BJ (cell line): ENCODE measurements at regions not wholly inside any gene's neighbourhood (a gene's known extent, or its start where the extent isn't known, plus 50 kb on each side); places are given as distances from the start of the nearest gene placed in this dataset.

Source experiments
- CTCF ChIA-PET: fragments of 350-600 bp; formaldehyde crosslinking; extraction: SDS; loops from one replicate; lab custom pipeline; 2021; ENCODE audit warnings: antibody characterized with exemption, inconsistent platforms; lab: Yijun Ruan, JAX
- POLR2A ChIA-PET: fragments of 300-600 bp; sonication (Branson Sonifier 250); formaldehyde crosslinking; extraction: SDS; loops from one replicate; lab custom pipeline; 2021; ENCODE audit warnings: antibody characterized with exemption; lab: Charles Lee
- DNase-seq: peaks from one replicate; pipeline ENCODE4 v3.0.0-alpha.2; 2011; ENCODE audit warnings: low read depth
- H3K27me3 ChIP-seq: 2 replicates; pipeline ENCODE4 v1.6.0; 2011; ENCODE audit warnings: low read length; ENCODE audit not compliant: control insufficient read depth, insufficient read depth
- H3K36me3 ChIP-seq: 2 replicates; pipeline ENCODE4 v1.5.1; 2011; ENCODE audit warnings: low read length; ENCODE audit not compliant: control insufficient read depth, insufficient read depth
- H3K4me3 ChIP-seq: 2 replicates; pipeline ENCODE4 v1.5.1; 2011; ENCODE audit warnings: low read depth, mild to moderate bottlenecking, control low read depth, low read length
- CTCF ChIP-seq: IDR thresholded peaks from 2 replicates; pipeline ENCODE4 v1.5.1; 2011; ENCODE audit warnings: low read depth, mild to moderate bottlenecking, control low read depth, inconsistent platforms, low read length, moderate library complexity; ENCODE audit not compliant: insufficient read depth

- DNase-seq, result no peak
- no peak overlapping the region for H3K4me3 ChIP-seq
- CTCF ChIA-PET, result no interaction called here
- no peaks in the 10 kb centered on the region; the same call in 1 of the 2 replicates for H3K27me3 ChIP-seq
- POLR2A ChIA-PET, result no interaction called here
- no peaks in the 10 kb centered on the region for H3K36me3 ChIP-seq
- TF ChIP-seq CTCF, result no peak
Observed at GRCh38 chr2:53463806-53464726, 303.5 kb upstream of the CHAC2 start.

GRCh38 chr2:53460937-53461336 lies 306.7 kb upstream of the CHAC2 start:
- POLR2A ChIA-PET, result no interaction called here
- CTCF ChIA-PET, result interaction anchor here (0.6 kb wide), 1 partner anchor 245 kb away, joined by 4 read pairs; no protein-coding TSS in a partner anchor
- TF ChIP-seq CTCF, result no peak
- DNase-seq, result no peak
- Histone ChIP-seq H3K27me3 (no peaks in the 10 kb centered on the region; the same call in 1 of the 2 replicates), H3K4me3 (no peak overlapping the region), H3K36me3 (no peaks in the 10 kb centered on the region)

GRCh38 chr2:53460347-53460746 lies 307.3 kb upstream of the CHAC2 start:
- CTCF ChIA-PET, result interaction anchor here (0.6 kb wide), 1 partner anchor 246 kb away, joined by 4 read pairs; no protein-coding TSS in a partner anchor
- H3K4me3 ChIP-seq, result no peak overlapping the region
- H3K27me3 ChIP-seq, result no peaks in the 10 kb centered on the region; the same call in 1 of the 2 replicates
- no peak for DNase-seq
- no peaks in the 10 kb centered on the region for H3K36me3 ChIP-seq
- POLR2A ChIA-PET, result no interaction called here
- no peak for TF ChIP-seq CTCF

GRCh38 chr2:53455094-53455493 lies 312.5 kb upstream of the CHAC2 start:
- no peak overlapping the region for H3K4me3 ChIP-seq
- DNase-seq, result no peak
- CTCF ChIA-PET, result interaction anchor here (0.8 kb wide), 1 partner anchor 13 kb away, joined by 3 read pairs; no protein-coding TSS in a partner anchor
- TF ChIP-seq CTCF, result no peak
- no peaks in the 10 kb centered on the region for H3K36me3 ChIP-seq
- POLR2A ChIA-PET, result no interaction called here
- H3K27me3 ChIP-seq, result no peaks in the 10 kb centered on the region

GRCh38 chr2:53452957-53453748 lies 314.5 kb upstream of the CHAC2 start:
- CTCF ChIA-PET, result no interaction called here
- Histone ChIP-seq H3K27me3 (no peaks in the 10 kb centered on the region), H3K36me3 (no peaks in the 10 kb centered on the region), H3K4me3 (no peak overlapping the region)
- no peak for TF ChIP-seq CTCF
- POLR2A ChIA-PET, result no interaction called here
- no peak for DNase-seq
